LNCaP clone FGC (cell line): ENCODE measurements at regions not wholly inside any gene's neighbourhood (a gene's known extent, or its start where the extent isn't known, plus 50 kb on each side); places are given as distances from the start of the nearest gene placed in this dataset.

Source experiments
- DNase-seq: peaks from one replicate; pipeline ENCODE4 v3.0.0-alpha.2; 2011; ENCODE audit warnings: low read depth
- H3K4me3 ChIP-seq: 2 replicates; pipeline ENCODE4 v1.5.1; 2011; ENCODE audit warnings: mild to moderate bottlenecking, low read depth, low read length, control low read depth
- CTCF ChIP-seq: IDR thresholded peaks from 2 replicates; pipeline ENCODE4 v1.5.1; 2012; ENCODE audit warnings: mild to moderate bottlenecking; ENCODE audit not compliant: control insufficient read depth, insufficient read depth; ENCODE audit errors: extremely low read depth

GRCh38 chr20:52098186-52098585 is 93.4 kb downstream of the ZFP64 start:
- DNase-seq: no peak
- no peak for TF ChIP-seq CTCF

GRCh38 chr20:52096117-52096516 is 95.5 kb downstream of the ZFP64 start:
- H3K4me3 ChIP-seq: no peak overlapping the region
- TF ChIP-seq CTCF: no peak

More at GRCh38 chr20:52098186-52098585, 93.4 kb downstream of the ZFP64 start:
- H3K4me3 ChIP-seq: no peak overlapping the region

DNA sequence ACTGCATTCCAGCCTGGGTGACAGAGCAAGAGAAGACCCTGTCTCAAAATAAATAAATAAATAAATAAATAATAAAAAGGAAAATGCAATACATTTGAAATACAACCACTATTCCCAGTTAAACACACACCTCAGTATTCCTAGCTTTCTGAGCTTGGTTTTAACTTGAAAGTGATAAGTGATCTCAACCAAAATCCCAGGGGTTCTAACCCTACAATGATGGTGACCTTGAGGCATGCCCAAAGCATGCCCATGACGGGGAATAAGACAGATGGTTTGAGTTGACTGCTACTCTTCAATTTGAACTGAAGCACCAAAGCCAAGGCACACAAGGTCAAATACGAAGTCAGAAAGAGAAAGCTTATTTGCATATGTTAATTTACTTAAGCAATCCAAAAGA is 96.9 kb downstream of the ZFP64 start:
- no peak for TF ChIP-seq CTCF

More at GRCh38 chr20:52096117-52096516, 95.5 kb downstream of the ZFP64 start:
- DNase-seq: no peak

DNA sequence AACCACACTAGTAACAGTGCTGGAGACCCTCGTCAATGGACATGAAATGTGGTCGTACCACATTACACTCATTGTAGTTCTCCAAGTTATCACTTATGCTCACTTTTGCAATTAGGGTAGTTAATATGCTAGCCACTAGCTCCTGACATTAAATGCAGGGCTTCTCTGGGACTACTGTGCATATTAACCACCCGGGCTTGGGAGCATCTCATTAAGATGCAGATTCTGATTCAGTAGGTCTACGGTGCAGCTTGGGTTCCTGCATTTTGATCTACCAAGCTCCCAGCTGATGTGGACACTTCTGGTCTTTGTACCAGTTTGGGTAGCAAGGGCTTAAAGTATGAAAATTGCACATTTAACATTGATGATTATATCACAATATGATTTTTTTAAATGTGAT is 98.0 kb downstream of the ZFP64 start:
- DNase-seq: no peak
- H3K4me3 ChIP-seq: no peak overlapping the region
- TF ChIP-seq CTCF: no peak

More for the DNA sequence above, 96.9 kb downstream of the ZFP64 start:
- no peak for DNase-seq
- no peak overlapping the region for H3K4me3 ChIP-seq

DNA sequence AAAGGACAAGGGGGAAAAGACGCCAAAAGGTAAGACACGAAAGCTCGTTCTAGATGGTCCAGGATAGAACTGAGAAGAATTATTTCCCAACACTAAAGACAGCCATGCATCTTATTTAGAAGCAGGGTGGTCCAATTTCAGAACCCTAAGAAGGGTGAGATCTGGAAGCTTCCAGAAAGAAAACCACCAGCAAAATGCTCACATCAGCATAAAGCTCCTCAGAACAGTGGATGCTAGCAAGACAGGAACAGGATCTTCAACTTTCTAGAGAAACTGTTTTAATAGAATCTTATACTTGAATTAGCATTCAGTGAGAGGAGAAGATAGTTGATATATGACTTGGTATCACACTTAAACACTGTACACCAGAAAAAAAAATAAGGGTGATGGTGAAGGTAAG is 101.5 kb downstream of the ZFP64 start:
- DNase-seq: no peak
- TF ChIP-seq CTCF: no peak
- H3K4me3 ChIP-seq: no peak overlapping the region

- DNase-seq: no peak
- TF ChIP-seq CTCF: no peak
- no peak overlapping the region for H3K4me3 ChIP-seq
Observed at GRCh38 chr20:52087471-52087870, 104.1 kb downstream of the ZFP64 start.

GRCh38 chr20:52086878-52087277 is 104.7 kb downstream of the ZFP64 start:
- no peak for TF ChIP-seq CTCF
- no peak for DNase-seq
- H3K4me3 ChIP-seq: no peak overlapping the region
